NCI-H1105 (cell line): ENCODE measurements at regions not wholly inside any gene's neighbourhood (a gene's known extent, or its start where the extent isn't known, plus 50 kb on each side); places are given as distances from the start of the nearest gene placed in this dataset.

ENCODE experiments used
- DNase-seq: peaks from one replicate; lab custom pipeline; 2025; lab: John Stamatoyannopoulos, UW

DNA sequence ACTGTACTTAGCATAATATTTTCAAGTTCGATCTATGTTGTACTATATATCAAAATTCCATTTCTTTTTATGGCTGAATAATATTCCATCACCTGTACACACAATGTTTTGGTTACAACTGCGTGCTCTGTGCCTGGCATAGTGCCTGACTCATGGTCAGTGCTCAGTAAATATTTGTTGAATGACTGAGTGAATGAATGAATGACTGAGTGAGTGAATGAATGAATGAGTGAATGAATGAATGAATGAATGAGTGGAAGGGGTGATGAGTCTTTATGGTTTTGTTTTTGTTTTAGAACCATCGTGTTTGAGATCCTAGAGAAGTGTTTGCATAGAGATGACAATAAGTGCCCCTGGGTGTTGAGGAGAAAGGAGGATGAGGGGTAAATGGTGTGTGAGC lies 155.3 kb downstream of the MRM1 start:
- DNase-seq, result no peak

DNA sequence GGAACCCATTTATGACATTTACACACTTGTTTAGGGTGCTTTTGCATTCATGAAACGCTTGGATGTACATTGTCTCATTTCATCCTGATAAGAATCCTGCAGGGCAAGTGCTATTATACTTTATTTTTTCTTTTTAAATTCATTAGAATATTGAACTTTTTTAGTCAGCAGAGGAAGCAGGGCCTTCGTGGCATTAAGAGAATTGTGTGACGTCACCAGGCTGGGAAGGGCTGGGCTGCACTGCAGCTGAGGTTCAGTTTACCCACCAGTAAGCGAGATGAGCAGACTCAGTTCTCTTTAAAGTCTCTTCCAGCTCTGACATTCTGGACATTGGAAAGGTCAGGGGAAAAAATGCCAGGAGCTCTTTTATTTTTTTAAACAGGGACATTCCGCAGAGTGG lies 159.0 kb downstream of the MRM1 start:
- DNase-seq, result no peak

DNA sequence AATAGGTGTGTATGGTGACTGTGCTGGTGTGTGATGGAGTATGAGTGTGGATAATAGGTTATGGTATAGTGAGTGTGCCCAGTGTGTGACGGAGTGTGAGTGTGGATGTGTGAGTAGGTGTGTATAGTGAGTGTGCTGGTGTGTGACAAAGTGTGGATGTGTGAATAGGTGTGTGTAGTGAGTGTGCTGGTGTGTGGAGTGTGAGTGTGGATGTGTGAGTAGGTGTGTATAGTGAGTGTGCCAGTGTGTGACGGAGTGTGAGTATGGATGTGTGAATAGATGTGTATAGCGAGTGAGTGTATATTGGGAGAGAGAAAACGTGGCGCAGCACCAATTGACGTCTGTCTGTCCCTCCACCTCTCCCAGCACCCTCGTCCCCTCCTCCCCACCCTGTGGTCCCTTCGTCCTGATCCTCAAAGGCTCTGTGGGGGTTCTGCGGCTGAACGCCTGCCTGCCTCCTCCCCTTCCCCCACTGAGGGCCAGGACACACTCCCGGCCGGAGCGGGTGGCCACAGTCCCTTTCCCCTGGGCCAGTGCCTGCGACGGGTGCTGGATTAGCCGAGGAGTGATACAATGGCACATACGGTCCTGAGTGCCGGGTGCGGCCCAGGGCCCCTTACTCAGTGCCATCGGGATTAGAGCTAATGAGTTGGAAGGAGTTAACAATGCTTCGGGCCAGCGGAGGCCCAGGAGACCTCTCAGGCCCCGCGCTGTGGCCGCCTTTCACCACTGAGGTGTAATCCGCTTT lies 160.0 kb downstream of the MRM1 start:
- no peak for DNase-seq

DNA sequence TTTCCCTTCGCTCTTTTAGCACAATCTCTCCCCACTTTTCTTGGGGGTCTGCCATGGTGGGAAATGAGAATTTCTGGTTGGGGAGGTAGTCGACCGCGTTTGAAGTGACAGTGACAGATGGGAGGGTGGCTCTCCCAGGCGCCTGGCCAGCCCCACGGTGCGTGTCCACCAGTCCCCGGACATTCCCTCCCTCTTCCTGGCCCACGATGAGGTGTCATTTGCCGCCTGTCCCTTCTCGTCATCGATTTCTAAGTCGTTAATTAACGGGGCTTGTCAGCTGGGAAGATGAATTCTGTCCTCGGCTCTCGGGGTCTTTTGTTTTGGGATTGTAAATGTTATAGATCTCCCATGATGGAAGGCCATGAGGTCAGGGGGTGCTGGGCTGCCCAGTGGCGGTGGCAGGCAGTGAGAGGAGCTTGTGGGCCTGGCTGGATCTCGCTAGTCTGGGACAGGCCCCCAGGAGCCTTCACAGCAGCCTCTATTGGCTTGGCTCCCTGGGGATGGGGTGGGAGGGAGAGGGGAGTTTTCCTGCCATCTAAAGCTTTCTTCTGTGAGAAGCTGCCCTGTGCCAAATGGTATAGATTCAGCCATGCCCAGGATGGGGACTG lies 164.2 kb downstream of the MRM1 start:
- no peak for DNase-seq

DNA sequence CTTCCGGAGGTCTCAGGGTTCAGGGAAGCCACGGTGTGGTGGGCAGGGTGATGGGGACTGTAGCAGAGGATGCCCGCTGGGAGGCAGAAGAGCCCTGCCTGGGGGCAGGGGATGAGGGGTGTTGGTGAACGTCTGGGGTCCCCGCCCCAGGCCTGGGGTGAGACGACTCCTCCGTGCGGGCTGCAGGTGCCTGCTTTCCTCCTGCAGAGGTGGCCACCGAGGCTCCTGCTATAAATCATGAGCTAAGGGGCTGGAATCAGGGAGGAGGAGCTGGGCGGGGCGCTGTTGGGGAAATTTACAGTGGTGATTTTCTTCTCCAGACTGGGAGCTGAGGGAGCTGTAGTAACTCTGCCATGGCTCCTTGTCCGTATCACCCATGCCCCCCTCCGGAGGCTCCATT lies 167.0 kb downstream of the MRM1 start:
- no peak for DNase-seq

DNA sequence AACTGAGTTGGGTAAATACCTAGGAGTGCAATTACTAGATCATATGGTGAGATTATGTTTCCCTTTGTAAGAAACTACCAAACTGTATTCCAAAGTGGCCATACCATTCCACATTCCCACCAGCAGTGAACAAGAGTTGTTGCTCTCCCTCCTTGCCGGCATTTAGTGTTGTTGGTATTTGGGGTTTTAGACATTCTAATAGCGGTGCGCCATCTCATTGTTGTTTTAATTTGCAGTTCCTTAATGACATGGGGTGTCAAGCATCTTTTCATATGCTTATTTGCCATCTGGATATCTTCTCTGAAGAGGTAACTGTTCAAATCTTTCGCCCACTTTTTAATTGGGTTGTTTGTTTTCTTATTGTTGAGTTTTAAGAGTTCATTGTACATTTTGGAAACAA lies 164.2 kb upstream of the LHX1 start:
- no peak for DNase-seq

DNA sequence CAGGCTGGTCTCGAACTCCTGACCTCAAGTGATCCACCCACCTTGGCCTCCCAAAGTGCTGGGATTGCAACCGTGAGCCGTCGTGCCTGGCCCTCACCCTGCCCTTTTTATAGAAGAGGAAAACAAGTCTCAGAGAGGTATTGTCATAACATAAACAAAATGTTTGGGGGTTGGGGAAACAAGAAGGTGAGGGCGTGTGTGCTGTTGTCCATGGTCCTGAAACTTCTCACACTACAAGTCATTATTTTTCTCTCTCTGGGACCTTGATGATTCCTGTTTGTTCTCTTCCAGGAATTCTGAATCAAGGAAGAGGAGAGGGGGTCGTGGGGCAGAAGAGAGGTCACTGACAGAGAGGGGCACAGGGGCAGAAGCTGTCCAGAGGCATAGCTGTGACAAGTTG lies 160.2 kb upstream of the LHX1 start:
- DNase-seq, result no peak

DNA sequence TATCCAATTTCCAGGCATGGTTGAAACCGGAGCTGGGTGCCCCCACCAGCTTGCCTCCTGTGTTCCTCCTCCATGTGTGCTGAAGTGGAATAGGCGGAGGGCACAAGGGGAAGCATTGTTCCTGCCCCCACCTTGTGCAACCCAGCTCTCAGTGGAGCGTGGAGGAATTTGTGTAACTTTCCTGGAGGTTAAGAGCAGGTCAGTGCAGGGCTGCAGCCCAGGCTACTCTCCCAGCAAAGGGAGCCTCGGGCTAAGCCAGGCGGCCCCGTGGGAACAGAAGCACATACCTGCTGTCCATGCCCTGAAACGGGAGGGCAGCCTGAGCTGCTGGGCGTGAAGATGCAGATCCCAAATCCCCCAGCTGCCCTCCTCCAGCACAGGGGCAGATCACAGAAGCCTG lies 158.8 kb upstream of the LHX1 start:
- no peak for DNase-seq

DNA sequence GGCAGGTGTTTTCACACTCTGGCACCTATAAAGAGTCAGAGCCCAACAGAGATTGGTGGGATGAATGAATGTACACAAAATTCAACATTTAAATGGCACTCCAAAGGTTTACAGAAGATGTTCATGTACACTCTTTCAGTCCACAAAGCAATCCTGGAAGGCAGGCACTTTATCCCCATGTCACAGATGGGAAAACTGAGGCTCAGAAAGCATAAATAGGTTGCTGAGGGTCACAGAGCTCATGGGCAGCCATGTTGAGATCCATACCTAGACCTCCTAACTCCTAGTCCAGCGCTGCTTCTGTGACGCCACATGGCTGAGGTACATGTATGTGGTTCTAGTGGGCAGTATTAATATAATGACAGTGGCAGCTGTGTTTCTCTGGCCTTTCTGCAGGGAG lies 157.7 kb upstream of the LHX1 start:
- DNase-seq, result no peak

DNA sequence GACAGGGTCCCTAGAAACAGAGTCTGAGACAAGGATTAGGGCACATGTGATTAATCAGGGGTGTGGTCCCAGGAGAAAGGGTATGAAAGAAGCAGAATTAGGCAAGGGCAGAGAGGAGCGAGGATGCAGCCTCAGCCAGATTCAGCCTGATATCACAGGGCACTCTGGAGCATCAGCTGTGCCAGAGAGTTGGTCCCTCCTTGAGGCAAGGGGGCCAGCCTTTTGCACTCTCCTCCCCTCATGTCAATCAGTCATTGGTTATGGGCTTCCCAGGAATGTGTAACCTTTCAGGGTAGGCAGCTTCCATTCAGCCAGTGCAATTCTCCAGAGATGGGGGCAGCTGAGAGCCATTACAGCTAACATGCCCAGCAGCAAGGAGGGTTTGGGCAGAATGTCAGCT lies 152.6 kb upstream of the LHX1 start:
- no peak for DNase-seq

DNA sequence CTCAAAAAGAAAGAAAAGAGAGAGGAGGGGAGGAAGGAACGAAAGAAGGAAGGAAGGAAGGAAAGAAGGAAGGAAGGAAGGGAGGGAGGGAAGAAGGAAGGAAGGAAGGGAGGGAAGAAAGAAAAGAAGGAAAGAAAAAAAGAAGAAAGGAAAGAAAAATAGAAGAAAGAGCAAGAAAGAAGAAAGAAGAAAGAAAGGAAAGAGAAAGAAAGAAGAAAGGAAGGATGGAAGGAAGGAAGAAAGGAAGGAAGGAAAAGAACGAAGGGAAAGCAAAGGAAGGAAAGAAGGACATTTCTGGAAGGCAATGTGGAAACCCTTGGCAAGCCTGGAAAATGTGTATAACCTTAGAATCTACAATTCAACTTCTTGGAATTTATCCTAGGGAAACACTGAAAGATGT lies 150.4 kb upstream of the LHX1 start:
- DNase-seq, result no peak

DNA sequence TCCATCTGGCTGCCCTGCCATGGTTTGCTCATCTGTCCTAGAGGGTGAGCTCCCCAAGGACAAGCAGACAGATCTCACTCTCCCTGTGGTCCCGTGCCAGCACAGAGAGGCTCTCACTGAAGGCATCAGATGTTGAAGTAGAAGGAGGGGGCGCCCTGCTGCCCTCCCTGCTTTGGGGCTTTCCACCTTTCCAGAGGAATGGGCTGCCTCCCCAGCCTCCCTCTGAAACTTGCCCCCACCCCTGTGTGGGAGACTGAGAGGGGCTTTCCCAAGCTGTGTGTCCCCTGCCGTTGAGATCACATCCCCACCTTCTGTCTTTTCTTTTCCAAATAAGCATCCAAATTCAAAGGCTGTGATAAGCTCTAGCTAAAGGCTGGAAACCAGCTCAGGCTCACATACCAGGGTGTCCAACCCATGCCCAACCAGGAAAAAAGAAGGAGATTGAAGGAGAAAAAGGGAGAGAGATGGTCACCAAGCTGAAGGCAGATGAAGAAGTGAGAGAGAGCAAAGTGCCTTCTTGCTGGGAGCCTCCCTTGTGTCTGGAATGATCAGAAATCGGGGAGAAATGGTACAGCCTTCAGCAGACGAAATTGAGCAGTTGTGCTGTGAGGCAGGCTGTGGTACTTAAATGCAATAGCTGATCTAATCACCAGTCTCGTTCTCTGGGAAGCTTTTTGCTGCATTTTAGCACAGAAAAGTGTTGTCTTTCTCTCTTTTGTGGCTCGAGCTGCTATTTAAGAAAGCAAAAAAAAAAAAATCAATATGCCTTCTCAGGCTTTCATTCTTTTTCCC lies 145.9 kb upstream of the LHX1 start:
- DNase-seq, result no peak

DNA sequence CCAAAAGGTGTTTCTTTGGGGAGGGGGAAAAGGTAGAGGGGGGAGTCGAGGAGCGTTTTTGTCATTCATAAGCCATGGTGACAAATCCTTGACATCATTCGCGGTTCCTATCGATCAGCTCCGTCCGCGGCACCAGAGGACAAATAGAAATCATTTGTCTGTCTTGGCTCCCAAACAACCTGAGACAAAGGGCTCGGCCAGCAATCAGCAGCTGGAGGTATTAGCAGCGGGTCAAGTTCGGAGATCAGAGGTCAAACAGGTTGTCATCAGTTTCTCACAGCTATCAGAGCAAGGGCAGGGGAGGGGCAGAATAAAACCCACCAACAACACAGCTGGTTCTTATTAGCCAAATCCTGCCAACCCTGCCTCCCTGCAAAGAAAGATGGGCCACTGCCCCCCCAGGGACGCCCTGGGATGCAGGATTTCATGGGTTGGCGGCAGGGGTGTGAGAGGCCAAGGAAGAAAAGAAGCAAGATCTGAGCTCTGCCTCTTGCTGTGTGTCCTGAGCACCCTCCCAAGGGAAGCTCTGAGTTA lies 145.3 kb upstream of the LHX1 start:
- no peak for DNase-seq

DNA sequence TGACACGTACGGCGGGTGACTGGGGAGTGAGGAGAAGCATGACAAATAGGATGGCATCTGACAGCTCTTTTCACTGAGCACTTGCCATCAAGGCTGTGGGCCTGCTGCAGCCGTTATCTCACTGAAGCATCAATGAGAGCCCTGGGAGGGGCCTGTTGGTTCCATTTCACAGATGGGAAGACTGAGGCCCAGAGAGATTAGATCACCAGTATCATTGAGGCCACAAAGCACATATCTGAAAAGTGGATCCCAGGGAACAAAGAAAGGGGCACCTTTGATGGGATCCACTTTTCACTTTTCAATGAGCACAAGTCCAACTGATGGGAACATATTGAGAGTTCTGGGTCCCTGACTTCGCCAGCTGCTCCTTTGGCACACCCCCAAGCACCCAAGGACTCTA lies 144.4 kb upstream of the LHX1 start:
- DNase-seq, result no peak

DNA sequence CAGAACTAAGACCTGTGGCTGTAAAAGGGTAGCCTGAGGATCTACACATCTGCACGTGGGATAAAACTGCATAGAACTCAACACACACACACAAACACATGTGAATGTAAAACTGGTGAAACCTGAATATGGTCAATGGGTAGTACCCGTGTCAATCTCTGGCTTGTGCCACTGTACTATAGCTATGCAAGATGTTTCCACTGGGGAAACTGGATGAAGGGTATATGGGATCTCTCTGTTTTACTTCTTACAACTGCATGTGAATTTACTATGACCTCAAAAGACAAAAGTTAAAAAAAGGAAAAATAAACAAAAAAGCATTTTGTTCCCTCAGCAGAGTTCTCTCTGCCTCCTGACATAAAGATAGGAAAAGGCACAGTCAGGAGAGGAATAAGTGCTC lies 143.3 kb upstream of the LHX1 start:
- DNase-seq, result no peak

DNA sequence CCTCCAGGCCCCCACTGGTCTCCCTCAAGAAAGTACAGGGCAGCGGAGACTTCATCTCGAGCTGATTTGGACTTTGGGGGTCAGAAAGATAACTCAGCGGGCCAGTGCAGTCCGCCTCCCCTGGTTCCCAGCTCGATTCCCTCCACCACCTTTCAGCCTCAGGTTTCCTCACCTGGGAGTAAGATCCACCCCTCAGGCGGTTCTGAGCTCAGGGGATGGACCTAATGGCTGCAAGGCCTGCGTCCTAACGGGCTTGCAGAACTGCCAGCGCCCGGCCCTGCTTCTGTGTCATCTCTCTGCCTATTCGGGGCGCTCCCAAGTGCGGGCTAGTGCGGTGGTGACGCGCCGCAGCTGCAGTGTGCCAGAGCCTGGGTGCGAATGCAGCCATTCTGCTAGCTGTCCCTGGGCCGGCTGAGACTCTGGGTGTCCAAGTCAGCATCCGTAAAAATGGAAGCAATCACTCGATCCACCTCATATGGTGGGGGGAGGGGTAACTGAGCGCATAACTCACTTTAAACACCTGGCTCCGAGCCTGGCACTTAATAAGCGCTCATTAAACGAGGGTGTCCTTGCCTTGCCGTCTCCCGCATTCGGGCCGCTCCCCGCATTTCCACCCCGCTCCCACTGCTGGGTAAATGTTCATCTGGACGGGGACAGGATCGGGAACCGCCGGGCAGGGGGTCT lies 129.6 kb upstream of the LHX1 start:
- no peak for DNase-seq

DNA sequence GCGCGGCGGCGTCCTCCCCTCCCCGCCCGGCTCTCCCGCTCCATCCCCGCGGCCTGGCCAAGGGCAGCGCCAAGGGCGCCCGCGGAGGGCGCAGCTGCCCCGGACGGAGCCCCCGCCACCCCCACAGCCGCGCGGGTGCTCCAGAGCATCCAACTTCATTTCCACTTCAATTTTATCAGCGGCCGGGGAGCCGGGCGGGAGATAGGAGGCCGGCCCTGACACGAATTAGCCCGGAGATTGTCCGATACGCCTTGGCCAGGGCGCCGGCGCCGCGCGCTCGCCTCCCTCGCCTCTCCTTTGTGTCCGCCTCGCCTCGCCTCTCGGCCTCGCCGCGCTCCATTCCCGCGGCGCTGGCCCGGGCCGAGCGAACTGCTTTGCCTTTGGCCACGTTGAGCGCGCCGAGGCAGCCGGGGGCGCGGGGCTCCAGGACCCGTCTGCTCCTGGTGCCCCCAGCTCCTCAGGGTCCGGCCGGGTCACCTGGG lies 129.1 kb upstream of the LHX1 start:
- no peak for DNase-seq

DNA sequence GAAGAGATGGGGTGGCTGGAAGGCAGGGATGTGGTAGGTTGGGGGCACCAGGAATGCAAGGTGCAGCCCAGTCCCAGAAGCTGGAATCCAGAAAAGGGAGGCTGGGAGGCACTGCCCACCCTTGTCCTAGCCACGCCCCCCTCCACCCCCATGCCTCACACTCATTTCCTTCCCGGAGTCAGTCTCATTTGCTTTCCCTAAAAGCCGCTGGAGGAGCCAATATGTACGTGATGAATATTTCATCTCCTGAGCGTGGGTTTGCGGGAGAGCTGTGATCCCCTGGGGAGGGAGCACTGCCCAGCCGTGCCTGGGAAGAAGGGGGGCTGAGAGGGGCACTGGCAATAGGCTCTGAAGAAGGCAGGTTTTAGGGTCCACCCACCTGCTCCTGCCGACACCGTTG lies 124.5 kb upstream of the LHX1 start:
- DNase-seq, result no peak

DNA sequence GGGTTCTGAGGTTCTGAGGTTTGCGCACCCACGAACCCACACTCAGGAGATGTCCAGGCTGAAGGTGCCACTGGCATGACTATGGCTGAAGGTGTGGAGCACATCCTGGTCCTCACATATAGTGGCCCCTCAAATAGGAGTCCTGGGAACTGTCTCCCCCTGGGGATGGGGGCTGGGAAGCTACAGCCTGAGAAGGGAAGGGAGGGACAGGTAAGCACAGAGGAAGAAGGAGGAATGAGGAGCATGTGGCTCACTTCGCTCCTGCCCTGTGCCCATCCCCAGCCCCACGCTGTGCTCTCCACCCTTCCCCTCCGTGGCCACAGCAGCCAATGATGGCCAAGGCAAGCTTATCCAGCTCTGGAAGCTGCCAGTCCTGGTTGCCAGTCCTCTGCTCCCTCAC lies 123.9 kb upstream of the LHX1 start:
- no peak for DNase-seq

DNA sequence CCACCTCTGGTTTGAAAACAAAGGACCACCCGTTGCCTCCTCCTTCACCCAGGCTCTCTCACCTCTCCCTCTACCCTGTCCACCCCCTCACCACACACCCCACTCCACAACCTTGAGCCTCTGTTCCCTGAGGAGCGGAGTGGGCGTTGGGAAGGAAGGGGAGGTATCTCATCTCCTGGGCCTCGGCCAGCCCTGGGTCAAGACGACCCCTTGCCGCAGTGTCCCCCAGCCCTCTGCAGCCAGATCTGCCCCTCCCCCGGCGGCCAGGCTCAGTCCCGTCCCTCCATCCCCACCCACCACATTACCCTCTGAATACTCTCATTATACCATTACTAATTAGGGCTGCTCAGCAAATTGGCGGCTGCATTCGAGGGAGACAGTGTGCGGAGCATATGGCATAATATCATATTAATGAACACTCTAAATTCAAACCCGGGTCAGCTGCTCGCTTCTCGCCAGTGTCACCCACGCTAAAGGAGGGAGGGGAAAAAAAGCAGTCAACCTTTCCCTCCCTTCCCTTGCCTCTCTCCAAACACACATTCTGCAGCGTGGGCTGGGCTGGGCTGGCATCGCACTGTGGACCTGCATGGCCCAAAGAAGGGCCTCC lies 123.2 kb upstream of the LHX1 start:
- DNase-seq, result no peak

DNA sequence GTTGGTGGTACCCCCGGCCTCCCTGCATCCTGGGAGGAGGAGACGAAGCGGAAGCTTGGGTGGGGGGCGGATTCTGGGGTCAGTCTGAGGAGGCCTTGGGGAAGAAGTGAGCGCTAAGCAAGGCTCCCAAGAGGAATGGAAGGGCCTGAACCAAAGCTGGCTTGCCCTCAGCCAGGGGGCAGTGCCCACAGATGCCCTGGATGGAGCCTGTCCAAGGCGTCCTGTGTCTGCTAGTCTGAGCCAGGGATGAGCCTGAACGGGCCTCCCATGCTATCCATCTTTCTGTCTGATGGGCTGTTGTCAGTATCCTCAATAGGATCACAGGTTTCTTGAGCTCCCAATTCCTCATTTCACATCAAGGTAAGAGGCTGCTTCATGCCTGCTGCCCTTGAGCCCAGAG lies 122.3 kb upstream of the LHX1 start:
- DNase-seq, result no peak
